IMR-90 (cell line): ENCODE measurements at regions not wholly inside any gene's neighbourhood (a gene's known extent, or its start where the extent isn't known, plus 50 kb on each side); places are given as distances from the start of the nearest gene placed in this dataset.
A peak's percentile ranks its signal among the peaks of the same experiment; 100 is the strongest.

Source experiments
- ATAC-seq: fragments of 200-7000 bp; cut with Tn5 transposase; 2 replicates; pipeline ENCODE4 v1.9.1; 2020; ENCODE audit warnings: low read depth, mild to moderate bottlenecking, moderate library complexity
- BruUV-seq: library from RNA; stranded (reverse); fragments of 400-500 nt; replicated peaks from 2 replicates; lab custom pipeline; 2021; lab: Mats Ljungman, UMichigan
- CTCF ChIA-PET: fragments of 300-600 bp; formaldehyde crosslinking; extraction: SDS; loops from one replicate; lab custom pipeline; 2021; ENCODE audit warnings: antibody characterized with exemption; lab: Yijun Ruan, JAX
- POLR2A ChIA-PET: fragments of 300-600 bp; sonication (Branson Sonifier 250); formaldehyde crosslinking; loops from one replicate; lab custom pipeline; 2022; ENCODE audit warnings: antibody characterized with exemption; ENCODE audit not compliant: unreplicated experiment; lab: Charles Lee
- DNase-seq: peaks from one replicate; pipeline ENCODE4 v3.0.0; 2013
- H2AFZ ChIP-seq: replicated peaks from 2 replicates; pipeline ENCODE3; 2013; ENCODE audit warnings: low read length, mild to moderate bottlenecking; ENCODE audit not compliant: poor library complexity
- H2AK5ac ChIP-seq: 2 replicates; pipeline ENCODE4 v1.6.1; 2013; ENCODE audit warnings: low read depth, low read length, inconsistent platforms
- H2AK9ac ChIP-seq: replicated peaks from 2 replicates; pipeline ENCODE3; 2013; ENCODE audit warnings: mild to moderate bottlenecking, low read depth, low read length, moderate library complexity; ENCODE audit not compliant: poor library complexity
- H2BK120ac ChIP-seq: 2 replicates; pipeline ENCODE4 v1.6.1; 2013; ENCODE audit warnings: low read depth, low read length, inconsistent platforms
- H2BK15ac ChIP-seq: 3 replicates; pipeline ENCODE4 v1.6.1; 2013; ENCODE audit warnings: low read depth, low read length, inconsistent platforms
- H2BK20ac ChIP-seq: 2 replicates; pipeline ENCODE4 v1.6.1; 2013; ENCODE audit warnings: low read depth, mild to moderate bottlenecking, inconsistent platforms, low read length, moderate library complexity
- H2BK5ac ChIP-seq: 2 replicates; pipeline ENCODE4 v1.6.1; 2013; ENCODE audit warnings: mild to moderate bottlenecking, low read depth, low read length, inconsistent platforms; ENCODE audit not compliant: poor library complexity, severe bottlenecking
- H3K14ac ChIP-seq: replicated peaks from 2 replicates; pipeline ENCODE4 v1.6.1; 2013; ENCODE audit warnings: low read depth, low read length, inconsistent platforms
- H3K18ac ChIP-seq: 2 replicates; pipeline ENCODE4 v1.6.1; 2013; ENCODE audit warnings: low read depth, low read length, control low read depth
- H3K23ac ChIP-seq: 2 replicates; pipeline ENCODE4 v1.6.1; 2013; ENCODE audit warnings: low read depth, low read length, inconsistent platforms
- H3K27ac ChIP-seq: 2 replicates; pipeline ENCODE4 v1.5.1; 2013; ENCODE audit warnings: mild to moderate bottlenecking, control low read depth, low read length; ENCODE audit not compliant: insufficient read depth
- H3K27me3 ChIP-seq: 2 replicates; pipeline ENCODE4 v1.6.1; 2013; ENCODE audit warnings: low read length; ENCODE audit not compliant: control insufficient read depth, insufficient read depth
- H3K36me3 ChIP-seq: 2 replicates; pipeline ENCODE4 v1.6.1; 2013; ENCODE audit warnings: low read length, mixed read lengths; ENCODE audit not compliant: control insufficient read depth, insufficient read depth
- H3K4ac ChIP-seq: 2 replicates; pipeline ENCODE4 v1.6.1; 2013; ENCODE audit warnings: low read depth, low read length, inconsistent platforms
- H3K4me1 ChIP-seq: 2 replicates; pipeline ENCODE4 v1.6.1; 2013; ENCODE audit warnings: low read length, mixed read lengths; ENCODE audit not compliant: control insufficient read depth, insufficient read depth
- H3K4me2 ChIP-seq: 2 replicates; pipeline ENCODE4 v1.6.1; 2013; ENCODE audit warnings: low read depth, mild to moderate bottlenecking, control low read depth, low read length, moderate library complexity
- H3K4me3 ChIP-seq: 2 replicates; pipeline ENCODE4 v1.5.1; 2013; ENCODE audit warnings: low read depth, mild to moderate bottlenecking, control low read depth, low read length, moderate library complexity; ENCODE audit not compliant: insufficient read depth
- H3K56ac ChIP-seq: 2 replicates; pipeline ENCODE4 v1.6.1; 2013; ENCODE audit warnings: low read length, inconsistent platforms; ENCODE audit not compliant: insufficient read depth; ENCODE audit errors: extremely low read depth
- H3K79me1 ChIP-seq, 2 experiments: 2 replicates each; pipeline ENCODE4 v1.6.1; 2013; ENCODE audit warnings: low read length in 2 of 2, inconsistent platforms in 1 of 2, low read depth in 1 of 2
- H3K9ac ChIP-seq: 2 replicates; pipeline ENCODE4 v1.6.1; 2013; ENCODE audit warnings: low read depth, low read length, control low read depth
- H3K9me1 ChIP-seq: 2 replicates; pipeline ENCODE4 v1.6.1; 2013; ENCODE audit warnings: low read length, inconsistent platforms; ENCODE audit not compliant: insufficient read depth
- H3K9me3 ChIP-seq: 2 replicates; pipeline ENCODE4 v1.6.1; 2013; ENCODE audit warnings: low read length; ENCODE audit not compliant: control insufficient read depth, insufficient read depth
- H4K20me1 ChIP-seq: 2 replicates; pipeline ENCODE4 v1.6.1; 2013; ENCODE audit warnings: low read length, inconsistent platforms; ENCODE audit not compliant: insufficient read depth
- H4K5ac ChIP-seq: 2 replicates; pipeline ENCODE4 v1.6.1; 2013; ENCODE audit warnings: mild to moderate bottlenecking, low read depth, low read length, control low read depth
- H4K8ac ChIP-seq, 2 experiments: 2 replicates each; pipeline ENCODE4 v1.6.1; 2013; ENCODE audit warnings: low read depth in 2 of 2, low read length in 2 of 2, control low read depth in 1 of 2, inconsistent platforms in 1 of 2
- H4K91ac ChIP-seq: 2 replicates; pipeline ENCODE4 v1.6.1; 2013; ENCODE audit warnings: low read depth, low read length, inconsistent platforms; ENCODE audit not compliant: insufficient read depth
- MXI1 ChIP-seq: IDR thresholded peaks from 2 replicates; pipeline ENCODE4 v1.6.1; 2012; ENCODE audit warnings: low read depth, mild to moderate bottlenecking, low read length, moderate library complexity, borderline replicate concordance
- RCOR1 ChIP-seq: IDR thresholded peaks from 2 replicates; pipeline ENCODE4 v1.6.1; 2012; ENCODE audit warnings: mild to moderate bottlenecking, low read length, improper control_type of control experiment; ENCODE audit not compliant: insufficient replicate concordance
- WGBS, 2 experiments: methylation state at CpG; one replicate each; pipeline versions ENCODE4 v1.1.5 to v1.1.7; 2013; ENCODE audit warnings: missing lambda C conversion rate in 2 of 2; ENCODE audit not compliant: insufficient read length in 1 of 2; ENCODE audit errors: extremely low coverage in 2 of 2; 5-methylcytosine and 5-hydroxymethylcytosine counted together
- dilution Hi-C: fragments of 300-500 bp; cut with HindIII; formaldehyde crosslinking; loops from one replicate; pipeline ENCODE4 v1.14.3; 2018; ENCODE audit warnings: low sequenced_read_pairs; ENCODE audit not compliant: unreplicated experiment
- in situ Hi-C: fragments of 300-500 bp; cut with MboI; formaldehyde crosslinking; loops from 3 replicates; pipeline ENCODE4 v1.14.3; 2019; ENCODE audit warnings: low sequenced_read_pairs, inconsistent platforms, mixed read lengths
- intact Hi-C: fragments of 100-400 bp; cut with micrococcal nuclease; formaldehyde crosslinking; loops from 2 replicates; pipeline ENCODE4 v1.10.0; 2022

DNA sequence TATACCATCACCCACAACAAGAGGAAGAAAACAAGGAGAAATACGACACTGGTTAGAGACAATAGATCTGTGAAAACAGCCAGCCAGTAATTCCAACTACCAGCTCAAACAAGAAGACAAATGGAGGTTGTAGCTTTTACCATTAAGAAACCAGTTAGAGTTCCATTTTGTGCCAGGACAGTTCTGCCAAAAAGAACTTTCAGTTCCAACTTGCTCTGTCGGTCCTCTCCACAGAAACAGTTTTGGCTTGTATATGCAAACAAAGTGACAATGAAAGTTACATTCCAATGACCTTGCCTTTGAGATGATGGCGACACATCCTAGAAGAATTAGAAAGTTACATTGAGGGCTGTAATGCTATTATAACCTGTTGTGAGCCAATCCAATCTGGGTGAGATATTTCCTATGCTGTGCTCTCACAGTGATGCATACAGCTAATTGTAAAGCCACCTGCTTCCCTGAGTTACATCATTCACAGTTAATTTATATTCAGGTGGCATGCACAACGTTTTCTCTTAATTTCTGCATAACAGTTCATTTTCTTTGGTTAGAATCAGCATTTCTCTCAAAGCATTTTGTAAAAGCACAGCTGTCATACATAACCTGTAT, 1378.4 kb upstream of the PIK3C3 start:
- H2BK15ac ChIP-seq: no peak overlapping the region
- peak overlapping the region; percentile 65 for H3K4me2 ChIP-seq
- H3K9ac ChIP-seq: no peak overlapping the region
- ChIA-PET POLR2A (no interaction called here), CTCF (no interaction called here)
- 0 out of 2 replicates have a peak overlapping the region, but pooled peaks have one; percentile 20 for H2BK20ac ChIP-seq
- DNase-seq: no peak
- no peak overlapping the region for H3K4me3 ChIP-seq
- no peaks in the 10 kb centered on the region for H3K79me1 ChIP-seq
- dilution Hi-C loops (no loop called here), intact Hi-C loops (no loop called here), in situ Hi-C loops (no loop called here)
- no peak overlapping the region for H2BK5ac ChIP-seq
- no peak overlapping the region for H4K5ac ChIP-seq
- H2AFZ ChIP-seq: no peak overlapping the region
- no TSS peak for BruUV-seq
- no peak overlapping the region for H2AK9ac ChIP-seq
- no CpG with 5 or more reads among the region's 4 CpGs for WGBS, 2 experiments
- no peak overlapping the region for H3K56ac ChIP-seq
- peak overlapping the region; percentile 55; the same call in 1 of the 2 replicates for H3K18ac ChIP-seq
- ATAC-seq: no peak
- no peaks in the 10 kb centered on the region for H3K36me3 ChIP-seq
- no peak overlapping the region for H3K27ac ChIP-seq
- no peaks in the 10 kb centered on the region; the same call in 1 of the 2 replicates for H3K9me1 ChIP-seq
- H4K8ac ChIP-seq: no peak overlapping the region
- H2BK120ac ChIP-seq: no peak overlapping the region
- H3K14ac ChIP-seq: no peak overlapping the region
- H4K91ac ChIP-seq: no peak overlapping the region
- no peaks in the 10 kb centered on the region for H4K20me1 ChIP-seq
- H3K9me3 ChIP-seq: no peaks in the 10 kb centered on the region
- H3K4ac ChIP-seq: no peak overlapping the region
- H3K27me3 ChIP-seq: no peaks in the 10 kb centered on the region
- H2AK5ac ChIP-seq: no peak overlapping the region
- TF ChIP-seq MXI1: no peak
- TF ChIP-seq RCOR1: no peak
- no peak overlapping the region for H3K23ac ChIP-seq
- peaks cover 3% of the 10 kb centered on the region for H3K4me1 ChIP-seq
